GM12878 (cell line): ENCODE measurements at regions not wholly inside any gene's neighbourhood (a gene's known extent, or its start where the extent isn't known, plus 50 kb on each side); places are given as distances from the start of the nearest gene placed in this dataset.

ENCODE experiments used
- ATAC-seq: fragments of 200-7000 bp; cut with Tn5 transposase; 3 replicates; pipeline ENCODE4 v1.9.1; 2020; ENCODE audit warnings: mild to moderate bottlenecking, moderate library complexity
- BruUV-seq: library from RNA; stranded (reverse); fragments of 400-500 nt; replicated peaks from 2 replicates; lab custom pipeline; 2021; lab: Mats Ljungman, UMichigan
- CTCF ChIA-PET: fragments of 300-600 bp; sonication (Branson Sonifier 250); formaldehyde crosslinking; extraction: SDS; loops from one replicate; lab custom pipeline; 2021; ENCODE audit warnings: inconsistent platforms; lab: Yijun Ruan, JAX
- POLR2A ChIA-PET: fragments of 350-600 bp; formaldehyde crosslinking; extraction: SDS; loops from one replicate; lab custom pipeline; 2021; ENCODE audit warnings: inconsistent platforms; lab: Charles Lee
- RAD21 ChIA-PET: fragments of 300-600 bp; sonication (Branson Sonifier 250); formaldehyde crosslinking; loops from one replicate; lab custom pipeline; 2023; ENCODE audit warnings: antibody characterized with exemption; ENCODE audit not compliant: unreplicated experiment; lab: Charles Lee
- SMC1A ChIA-PET: fragments of 300-600 bp; sonication (Branson Sonifier 250); formaldehyde crosslinking; loops from one replicate; lab custom pipeline; 2023; ENCODE audit not compliant: unreplicated experiment, uncharacterized antibody; lab: Charles Lee
- DNase-seq: peaks from one replicate; pipeline ENCODE4 v3.0.0-alpha.2; 2011; ENCODE audit warnings: low read depth, low spot score
- FAIRE-seq: peaks from 3 replicates; lab custom pipeline; 2011; peaks lifted over from hg19 to GRCh38; lab: Jason Lieb, UNC
- H2AFZ ChIP-seq: 2 replicates; pipeline ENCODE4 v1.6.0; 2011; ENCODE audit warnings: low read depth, low read length, control low read depth; ENCODE audit not compliant: control insufficient read depth
- H3K27ac ChIP-seq: 2 replicates; pipeline ENCODE4 v1.5.1; 2011; ENCODE audit warnings: control low read depth; ENCODE audit not compliant: control insufficient read depth, insufficient read depth
- H3K27me3 ChIP-seq, 2 experiments: replicated peaks in 1 of 2; 2 replicates each; pipeline versions ENCODE4 v1.6.0 to v1.6.1; 2011; ENCODE audit warnings: low read length in 1 of 2; ENCODE audit not compliant: control insufficient read depth in 2 of 2, insufficient read depth in 2 of 2
- H3K36me3 ChIP-seq, 2 experiments: 2 replicates each; pipeline ENCODE4 v1.5.1; 2011; ENCODE audit warnings: low read length in 1 of 2; ENCODE audit not compliant: control insufficient read depth in 2 of 2, insufficient read depth in 2 of 2
- H3K4me1 ChIP-seq: 2 replicates; pipeline ENCODE4 v1.6.1; 2011; ENCODE audit warnings: mild to moderate bottlenecking, low read length, moderate library complexity, mixed read lengths; ENCODE audit not compliant: control insufficient read depth, insufficient read depth
- H3K4me2 ChIP-seq: 2 replicates; pipeline ENCODE4 v1.6.0; 2011; ENCODE audit warnings: control low read depth; ENCODE audit not compliant: control insufficient read depth, insufficient read depth
- H3K4me3 ChIP-seq: fragments of 200-600 bp; sonication (generic); 2 replicates; pipeline ENCODE4 v1.5.1; 2016
- H3K79me2 ChIP-seq: 2 replicates; pipeline ENCODE4 v1.6.0; 2011; ENCODE audit warnings: low read length; ENCODE audit not compliant: control insufficient read depth, insufficient read depth
- H3K9ac ChIP-seq: 2 replicates; pipeline ENCODE4 v1.8.0; 2011; ENCODE audit warnings: low read length, control low read depth, mixed read lengths; ENCODE audit not compliant: control insufficient read depth, insufficient read depth
- H3K9me3 ChIP-seq: replicated peaks from 3 replicates; pipeline ENCODE4 v1.5.1; 2011; ENCODE audit warnings: mild to moderate bottlenecking, low read length; ENCODE audit not compliant: control insufficient read depth, insufficient read depth
- H4K20me1 ChIP-seq: 2 replicates; pipeline ENCODE4 v1.6.0; 2011; ENCODE audit not compliant: control insufficient read depth, insufficient read depth
- BMI1 ChIP-seq: fragments of 450-650 bp; IDR thresholded peaks from 2 replicates; pipeline ENCODE4 v1.6.1; 2016; ENCODE audit warnings: mild to moderate bottlenecking, moderate library complexity, borderline replicate concordance
- DPF2 ChIP-seq: fragments of 450-650 bp; IDR thresholded peaks from 2 replicates; pipeline ENCODE4 v1.6.1; 2017; ENCODE audit warnings: mild to moderate bottlenecking
- ESRRA ChIP-seq: IDR thresholded peaks from 2 replicates; pipeline ENCODE4 v1.6.1; 2012; ENCODE audit warnings: mild to moderate bottlenecking, low read length, improper control_type of control experiment
- KAT2A ChIP-seq: conservative IDR thresholded peaks from 2 replicates; pipeline ENCODE4 v1.6.1; 2011; ENCODE audit warnings: low read depth, low read length; ENCODE audit not compliant: control insufficient read depth
- NBN ChIP-seq: fragments of 450-650 bp; IDR thresholded peaks from 2 replicates; pipeline ENCODE4 v1.6.1; 2016
- POLR2AphosphoS2 ChIP-seq: IDR thresholded peaks from 2 replicates; pipeline ENCODE4 v1.6.1; 2011; ENCODE audit warnings: low read depth, mild to moderate bottlenecking, low read length, improper control_type of control experiment, moderate library complexity
- POLR2AphosphoS5 ChIP-seq: IDR thresholded peaks from 2 replicates; pipeline ENCODE4 v1.6.1; 2011; ENCODE audit warnings: mild to moderate bottlenecking, low read length, inconsistent platforms
- RB1 ChIP-seq: fragments of 450-650 bp; formaldehyde crosslinking; IDR thresholded peaks from 2 replicates; pipeline ENCODE4 v1.6.1; 2017; ENCODE audit warnings: mild to moderate bottlenecking, borderline replicate concordance
- SIX5 ChIP-seq: IDR thresholded peaks from 2 replicates; pipeline ENCODE4 v1.6.1; 2011; ENCODE audit warnings: mild to moderate bottlenecking, low read depth, low read length, moderate library complexity; ENCODE audit not compliant: severe bottlenecking
- STAT3 ChIP-seq: IDR thresholded peaks from 2 replicates; pipeline ENCODE4 v1.6.1; 2011; ENCODE audit warnings: low read depth, low read length, improper control_type of control experiment
- TARDBP ChIP-seq: IDR thresholded peaks from 2 replicates; pipeline ENCODE4 v1.6.1; 2016; ENCODE audit warnings: borderline replicate concordance
- TBL1XR1 ChIP-seq: IDR thresholded peaks from 2 replicates; pipeline ENCODE4 v1.6.1; 2012; ENCODE audit warnings: low read depth, low read length, improper control_type of control experiment
- TCF12 ChIP-seq: IDR thresholded peaks from 2 replicates; pipeline ENCODE4 v1.6.1; 2011; ENCODE audit warnings: low read depth, mild to moderate bottlenecking, low read length
- YY1 ChIP-seq: IDR thresholded peaks from 2 replicates; pipeline ENCODE4 v1.6.1; 2011; ENCODE audit warnings: low read depth, mild to moderate bottlenecking, low read length
- WGBS: methylation state at CpG from one replicate; pipeline ENCODE4 v1.1.6; 2016; ENCODE audit warnings: low lambda C conversion rate; ENCODE audit not compliant: insufficient replicate concordance, insufficient coverage; ENCODE audit errors: missing lambda C conversion rate; 5-methylcytosine and 5-hydroxymethylcytosine counted together
- in situ Hi-C: fragments of 300-500 bp; cut with MboI; formaldehyde crosslinking; loops from 9 replicates; pipeline ENCODE4 v1.14.3; 2018; ENCODE audit warnings: mixed read lengths
- intact Hi-C: fragments of 100-400 bp; cut with micrococcal nuclease; formaldehyde crosslinking; loops from one replicate; pipeline ENCODE4 v1.14.2; 2022; ENCODE audit not compliant: unreplicated experiment
- TF ChIP-seq, protein P1 (sequence below): fragments of 450-650 bp; IDR thresholded peaks from 2 replicates; pipeline ENCODE4 v1.6.1; 2014; ENCODE audit warnings: mild to moderate bottlenecking
- TF ChIP-seq, protein P2 (sequence below): fragments of 450-650 bp; IDR thresholded peaks from 2 replicates; pipeline ENCODE4 v1.6.1; 2016; ENCODE audit warnings: mild to moderate bottlenecking
- TF ChIP-seq, protein P3 (sequence below): IDR thresholded peaks from 2 replicates; pipeline ENCODE4 v1.6.1; 2012; ENCODE audit warnings: improper control_type of control experiment, low read depth, low read length; ENCODE audit not compliant: insufficient replicate concordance

- TF ChIP-seq TBL1XR1, result no peak
- no peak for TF ChIP-seq RB1
- TF ChIP-seq KAT2A, result no peak
- TF ChIP-seq NBN, result no peak
- TF ChIP-seq, protein P1, sequence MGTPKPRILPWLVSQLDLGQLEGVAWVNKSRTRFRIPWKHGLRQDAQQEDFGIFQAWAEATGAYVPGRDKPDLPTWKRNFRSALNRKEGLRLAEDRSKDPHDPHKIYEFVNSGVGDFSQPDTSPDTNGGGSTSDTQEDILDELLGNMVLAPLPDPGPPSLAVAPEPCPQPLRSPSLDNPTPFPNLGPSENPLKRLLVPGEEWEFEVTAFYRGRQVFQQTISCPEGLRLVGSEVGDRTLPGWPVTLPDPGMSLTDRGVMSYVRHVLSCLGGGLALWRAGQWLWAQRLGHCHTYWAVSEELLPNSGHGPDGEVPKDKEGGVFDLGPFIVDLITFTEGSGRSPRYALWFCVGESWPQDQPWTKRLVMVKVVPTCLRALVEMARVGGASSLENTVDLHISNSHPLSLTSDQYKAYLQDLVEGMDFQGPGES, result no peak
- TF ChIP-seq ESRRA, result no peak
- no peak for TF ChIP-seq POLR2AphosphoS2
- TF ChIP-seq DPF2, result no peak
Observed at GRCh38 chr12:107449891-107450290, 235.7 kb upstream of the PWP1 start (continued).

- H2AFZ ChIP-seq, result no peak overlapping the region
- no peak overlapping the region for H3K4me2 ChIP-seq
- no peaks in the 10 kb centered on the region for H4K20me1 ChIP-seq
- 50% methylated on average over 3 of the region's 3 CpGs for WGBS
- ChIA-PET CTCF (no interaction called here), SMC1A (no interaction called here), POLR2A (no interaction called here), RAD21 (no interaction called here)
- FAIRE-seq, result no peak
- H3K36me3 ChIP-seq, result no peaks in the 10 kb centered on the region
- H3K4me1 ChIP-seq, result no peaks in the 10 kb centered on the region
- no peaks in the 10 kb centered on the region for H3K79me2 ChIP-seq
- no peak overlapping the region for H3K27ac ChIP-seq
- no peak for ATAC-seq
- peaks cover 0 to 2% of the 10 kb centered on the region in 2 experiments; a peak in 3 of 4 replicates for H3K27me3 ChIP-seq
- in situ Hi-C loops, result no loop called here
- BruUV-seq, result no TSS peak
- H3K4me3 ChIP-seq, result no peak overlapping the region
- no peak overlapping the region for H3K9ac ChIP-seq
- DNase-seq, result no peak
- intact Hi-C loops, result no loop called here
- H3K9me3 ChIP-seq, result no peaks in the 10 kb centered on the region
- TF ChIP-seq, protein P1, result no peak
- no peak for TF ChIP-seq POLR2AphosphoS5
- TF ChIP-seq, protein P2, sequence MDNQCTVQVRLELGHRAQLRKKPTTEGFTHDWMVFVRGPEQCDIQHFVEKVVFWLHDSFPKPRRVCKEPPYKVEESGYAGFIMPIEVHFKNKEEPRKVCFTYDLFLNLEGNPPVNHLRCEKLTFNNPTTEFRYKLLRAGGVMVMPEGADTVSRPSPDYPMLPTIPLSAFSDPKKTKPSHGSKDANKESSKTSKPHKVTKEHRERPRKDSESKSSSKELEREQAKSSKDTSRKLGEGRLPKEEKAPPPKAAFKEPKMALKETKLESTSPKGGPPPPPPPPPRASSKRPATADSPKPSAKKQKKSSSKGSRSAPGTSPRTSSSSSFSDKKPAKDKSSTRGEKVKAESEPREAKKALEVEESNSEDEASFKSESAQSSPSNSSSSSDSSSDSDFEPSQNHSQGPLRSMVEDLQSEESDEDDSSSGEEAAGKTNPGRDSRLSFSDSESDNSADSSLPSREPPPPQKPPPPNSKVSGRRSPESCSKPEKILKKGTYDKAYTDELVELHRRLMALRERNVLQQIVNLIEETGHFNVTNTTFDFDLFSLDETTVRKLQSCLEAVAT, result no peak
- TF ChIP-seq SIX5, result no peak
- no peak for TF ChIP-seq TARDBP
- TF ChIP-seq, protein P3, sequence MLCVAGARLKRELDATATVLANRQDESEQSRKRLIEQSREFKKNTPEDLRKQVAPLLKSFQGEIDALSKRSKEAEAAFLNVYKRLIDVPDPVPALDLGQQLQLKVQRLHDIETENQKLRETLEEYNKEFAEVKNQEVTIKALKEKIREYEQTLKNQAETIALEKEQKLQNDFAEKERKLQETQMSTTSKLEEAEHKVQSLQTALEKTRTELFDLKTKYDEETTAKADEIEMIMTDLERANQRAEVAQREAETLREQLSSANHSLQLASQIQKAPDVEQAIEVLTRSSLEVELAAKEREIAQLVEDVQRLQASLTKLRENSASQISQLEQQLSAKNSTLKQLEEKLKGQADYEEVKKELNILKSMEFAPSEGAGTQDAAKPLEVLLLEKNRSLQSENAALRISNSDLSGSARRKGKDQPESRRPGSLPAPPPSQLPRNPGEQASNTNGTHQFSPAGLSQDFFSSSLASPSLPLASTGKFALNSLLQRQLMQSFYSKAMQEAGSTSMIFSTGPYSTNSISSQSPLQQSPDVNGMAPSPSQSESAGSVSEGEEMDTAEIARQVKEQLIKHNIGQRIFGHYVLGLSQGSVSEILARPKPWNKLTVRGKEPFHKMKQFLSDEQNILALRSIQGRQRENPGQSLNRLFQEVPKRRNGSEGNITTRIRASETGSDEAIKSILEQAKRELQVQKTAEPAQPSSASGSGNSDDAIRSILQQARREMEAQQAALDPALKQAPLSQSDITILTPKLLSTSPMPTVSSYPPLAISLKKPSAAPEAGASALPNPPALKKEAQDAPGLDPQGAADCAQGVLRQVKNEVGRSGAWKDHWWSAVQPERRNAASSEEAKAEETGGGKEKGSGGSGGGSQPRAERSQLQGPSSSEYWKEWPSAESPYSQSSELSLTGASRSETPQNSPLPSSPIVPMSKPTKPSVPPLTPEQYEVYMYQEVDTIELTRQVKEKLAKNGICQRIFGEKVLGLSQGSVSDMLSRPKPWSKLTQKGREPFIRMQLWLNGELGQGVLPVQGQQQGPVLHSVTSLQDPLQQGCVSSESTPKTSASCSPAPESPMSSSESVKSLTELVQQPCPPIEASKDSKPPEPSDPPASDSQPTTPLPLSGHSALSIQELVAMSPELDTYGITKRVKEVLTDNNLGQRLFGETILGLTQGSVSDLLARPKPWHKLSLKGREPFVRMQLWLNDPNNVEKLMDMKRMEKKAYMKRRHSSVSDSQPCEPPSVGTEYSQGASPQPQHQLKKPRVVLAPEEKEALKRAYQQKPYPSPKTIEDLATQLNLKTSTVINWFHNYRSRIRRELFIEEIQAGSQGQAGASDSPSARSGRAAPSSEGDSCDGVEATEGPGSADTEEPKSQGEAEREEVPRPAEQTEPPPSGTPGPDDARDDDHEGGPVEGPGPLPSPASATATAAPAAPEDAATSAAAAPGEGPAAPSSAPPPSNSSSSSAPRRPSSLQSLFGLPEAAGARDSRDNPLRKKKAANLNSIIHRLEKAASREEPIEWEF, result no peak
- no peak for TF ChIP-seq STAT3
- no peak for TF ChIP-seq TCF12
- no peak for TF ChIP-seq BMI1
- TF ChIP-seq YY1, result no peak
Observed at GRCh38 chr12:107450541-107450940, 235.1 kb upstream of the PWP1 start.
